HepG2 (cell line): ENCODE measurements at regions not wholly inside any gene's neighbourhood (a gene's known extent, or its start where the extent isn't known, plus 50 kb on each side); places are given as distances from the start of the nearest gene placed in this dataset.
A peak's percentile ranks its signal among the peaks of the same experiment; 100 is the strongest.

Experiments
- ATAC-seq: fragments of 200-7000 bp; cut with Tn5 transposase; 3 replicates; pipeline ENCODE4 v1.9.1; 2020; ENCODE audit warnings: mild to moderate bottlenecking, moderate library complexity
- BruUV-seq: library from RNA; stranded (reverse); fragments of 400-500 nt; replicated peaks from 2 replicates; lab custom pipeline; 2021; lab: Mats Ljungman, UMichigan
- CTCF ChIA-PET: fragments of 300-600 bp; formaldehyde crosslinking; extraction: SDS; loops from one replicate; lab custom pipeline; 2021; ENCODE audit warnings: low total read pairs, inconsistent platforms, low intra/inter-chr PET ratio; lab: Yijun Ruan, JAX
- POLR2A ChIA-PET: fragments of 350-600 bp; sonication (Branson Sonifier 250); formaldehyde crosslinking; loops from one replicate; lab custom pipeline; 2020; ENCODE audit warnings: antibody characterized with exemption, inconsistent platforms; lab: Yijun Ruan, JAX
- DNase-seq: peaks from one replicate; pipeline ENCODE4 v3.0.0-alpha.2; 2015; ENCODE audit warnings: low spot score
- FAIRE-seq: peaks from 3 replicates; lab custom pipeline; 2011; peaks lifted over from hg19 to GRCh38; lab: Jason Lieb, UNC
- H2AFZ ChIP-seq: one replicate; pipeline ENCODE4 v1.6.1; 2011; ENCODE audit warnings: low read length, inconsistent platforms
- H3K27ac ChIP-seq: fragments of 300-600 bp; 3 replicates; pipeline ENCODE4 v1.8.0; 2011; ENCODE audit warnings: mixed run types, mild to moderate bottlenecking, mixed read lengths, low read length, inconsistent platforms; ENCODE audit not compliant: insufficient read depth; ENCODE audit errors: extremely low read length
- H3K27me3 ChIP-seq, 2 experiments: fragments of 200-600 bp in 1 of 2; 2 replicates in 1 of 2; 3 replicates in 1 of 2; pipeline versions ENCODE4 v1.6.0 to v1.8.0; 2011; ENCODE audit warnings: low read length in 2 of 2, mild to moderate bottlenecking in 2 of 2, moderate library complexity in 2 of 2, inconsistent platforms in 1 of 2; ENCODE audit not compliant: insufficient read depth in 2 of 2, control insufficient read depth in 1 of 2
- H3K36me3 ChIP-seq, 2 experiments: fragments of 200-600 bp in 1 of 2; replicated peaks in 1 of 2; 2 replicates in 1 of 2; 3 replicates in 1 of 2; pipeline versions ENCODE4 v1.5.1 to v1.8.0; 2011; ENCODE audit warnings: low read length in 2 of 2, inconsistent platforms in 1 of 2; ENCODE audit not compliant: insufficient read depth in 2 of 2, control insufficient read depth in 1 of 2
- H3K4me1 ChIP-seq: 2 replicates; pipeline ENCODE4 v1.5.1; 2012; ENCODE audit warnings: low read length, inconsistent platforms; ENCODE audit not compliant: insufficient read depth
- H3K4me2 ChIP-seq: 2 replicates; pipeline ENCODE4 v1.6.0; 2011; ENCODE audit warnings: low read depth, low read length, inconsistent platforms
- H3K4me3 ChIP-seq, 3 experiments: fragments of 200-600 bp in 1 of 3; sonication (generic), shearing (Covaris generic) in 1 of 3; replicated peaks in 1 of 3; 2 replicates each; pipeline ENCODE4 v1.5.1; 2011 to 2016; ENCODE audit warnings: low read length in 3 of 3, inconsistent platforms in 2 of 3, low read depth in 2 of 3, mild to moderate bottlenecking in 2 of 3, control low read depth in 1 of 3, mixed read lengths in 1 of 3; ENCODE audit not compliant: insufficient read depth in 1 of 3
- H3K79me2 ChIP-seq: one replicate; pipeline ENCODE4 v1.6.1; 2011; ENCODE audit warnings: low read length, inconsistent platforms; ENCODE audit not compliant: insufficient read depth
- H3K9ac ChIP-seq: 2 replicates; pipeline ENCODE4 v1.6.0; 2011; ENCODE audit warnings: mild to moderate bottlenecking, low read depth, low read length, inconsistent platforms; ENCODE audit not compliant: insufficient read depth
- H3K9me3 ChIP-seq: 2 replicates; pipeline ENCODE4 v1.5.1; 2012; ENCODE audit warnings: mild to moderate bottlenecking, low read length
- H4K20me1 ChIP-seq: 2 replicates; pipeline ENCODE4 v1.6.0; 2011; ENCODE audit warnings: inconsistent platforms, mild to moderate bottlenecking, low read length, moderate library complexity; ENCODE audit not compliant: insufficient read depth
- FOXA1 ChIP-seq, 2 experiments: fragments of 450-650 bp in 1 of 2; sonication (generic) in 1 of 2; formaldehyde crosslinking in 1 of 2; IDR thresholded peaks; 2 replicates each; pipeline versions ENCODE4 v1.4.0 to v1.6.1; 2016 to 2020; ENCODE audit warnings: missing genetic modification reagents in 1 of 2
- LCORL ChIP-seq, 2 experiments: fragments of 450-650 bp in 1 of 2; sonication (generic) in 1 of 2; formaldehyde crosslinking in 1 of 2; IDR thresholded peaks; 2 replicates each; pipeline versions ENCODE4 v1.5.0 to v1.6.1; 2017 to 2020; ENCODE audit warnings: antibody characterized with exemption in 1 of 2, missing genetic modification reagents in 1 of 2
- PRMT3 ChIP-seq: sonication (generic); formaldehyde crosslinking; IDR thresholded peaks from 2 replicates; pipeline ENCODE4 v1.8.1; 2022; ENCODE audit warnings: low read depth, mild to moderate bottlenecking, moderate library complexity, missing genetic modification reagents, borderline replicate concordance
- RBFOX2 ChIP-seq: fragments of 200-400 bp; formaldehyde crosslinking; IDR thresholded peaks from 2 replicates; pipeline ENCODE4 v1.6.1; 2017; ENCODE audit warnings: low read depth, mild to moderate bottlenecking, low read length
- SALL1 ChIP-seq: sonication (generic); formaldehyde crosslinking; IDR thresholded peaks from 2 replicates; pipeline ENCODE4 v1.8.0; 2022; ENCODE audit warnings: mild to moderate bottlenecking, missing genetic modification reagents
- SMAD3 ChIP-seq: sonication (generic); formaldehyde crosslinking; IDR thresholded peaks from 2 replicates; pipeline ENCODE4 v1.4.0; 2020; ENCODE audit warnings: missing genetic modification reagents
- SMC3 ChIP-seq: IDR thresholded peaks from 2 replicates; pipeline ENCODE4 v1.6.1; 2011; ENCODE audit warnings: low read length, improper control_type of control experiment
- STAT5B ChIP-seq: sonication (generic); formaldehyde crosslinking; IDR thresholded peaks from 2 replicates; pipeline ENCODE4 v1.4.0; 2020; ENCODE audit warnings: missing genetic modification reagents
- TCF7 ChIP-seq: sonication (generic); IDR thresholded peaks from 2 replicates; pipeline ENCODE4 v1.6.1; 2016; ENCODE audit warnings: antibody characterized with exemption, low read depth
- ZNF549 ChIP-seq: sonication (generic); formaldehyde crosslinking; IDR thresholded peaks from 2 replicates; pipeline ENCODE4 v1.5.0; 2020; ENCODE audit warnings: missing genetic modification reagents
- ZNF570 ChIP-seq: sonication (generic); formaldehyde crosslinking; IDR thresholded peaks from 2 replicates; pipeline ENCODE4 v1.4.0; 2020; ENCODE audit warnings: mild to moderate bottlenecking, missing genetic modification reagents, borderline replicate concordance
- ZSCAN20 ChIP-seq: sonication (generic); formaldehyde crosslinking; IDR thresholded peaks from 2 replicates; pipeline ENCODE4 v1.4.0; 2020; ENCODE audit warnings: missing genetic modification reagents, mild to moderate bottlenecking, borderline replicate concordance
- WGBS: methylation state at CpG from one replicate; pipeline ENCODE4 v1.1.6; 2017; ENCODE audit warnings: low lambda C conversion rate; 5-methylcytosine and 5-hydroxymethylcytosine counted together
- in situ Hi-C: cut with HindIII; loops from 2 replicates; pipeline ENCODE4 v1.10.0; 2017; ENCODE audit warnings: low pct_unique_long_range_greater_than_20kb; ENCODE audit not compliant: extremely low pct_ligation_motif_present
- intact Hi-C: fragments of 100-400 bp; cut with micrococcal nuclease; formaldehyde crosslinking; loops from one replicate; pipeline ENCODE4 v1.10.0; 2022; ENCODE audit not compliant: unreplicated experiment

GRCh38 chr2:116718451-116718850, 1096.0 kb upstream of the DDX18 start:
- no peak for ATAC-seq

GRCh38 chr2:116719836-116720235, 1094.7 kb upstream of the DDX18 start:
- Histone ChIP-seq H3K4me1 (no peaks in the 10 kb centered on the region), H3K4me2 (no peak overlapping the region), H4K20me1 (no peaks in the 10 kb centered on the region), H3K36me3 (no peaks in the 10 kb centered on the region), H3K9ac (no peak overlapping the region), H3K27ac (no peak overlapping the region), H3K27me3 (no peaks in the 10 kb centered on the region), H2AFZ (no peak overlapping the region), H3K9me3 (peaks cover 91% of the 10 kb centered on the region), H3K4me3 (no peak overlapping the region), H3K79me2 (no peaks in the 10 kb centered on the region)
- DNase-seq = no peak
- WGBS = 5% methylated on average over 2 of the region's 2 CpGs
- no peak for TF ChIP-seq SMC3
- TF ChIP-seq SMAD3 (CRISPR knock-in tag) = no peak
- TF ChIP-seq LCORL (IDR thresholded peaks at IDR 0.05) = 0 out of 2 replicates have a peak, but pooled peaks have one; percentile 42
- no peak for TF ChIP-seq LCORL (CRISPR knock-in tag; IDR thresholded peaks at IDR 0.05)
- BruUV-seq = no TSS peak
- ATAC-seq = no peak
- in situ Hi-C loops (no loop called here), intact Hi-C loops (no loop called here)
- ChIA-PET CTCF (no interaction called here), POLR2A (no interaction called here)
- FAIRE-seq = no peak

More at GRCh38 chr2:116718451-116718850, 1096.0 kb upstream of the DDX18 start:
- Histone ChIP-seq H3K36me3 (no peaks in the 10 kb centered on the region), H3K4me2 (no peak overlapping the region), H4K20me1 (no peaks in the 10 kb centered on the region), H3K27me3 (no peaks in the 10 kb centered on the region), H3K27ac (no peak overlapping the region), H3K4me1 (no peaks in the 10 kb centered on the region), H3K9ac (no peak overlapping the region), H3K4me3 (no peak overlapping the region), H2AFZ (no peak overlapping the region), H3K79me2 (no peaks in the 10 kb centered on the region), H3K9me3 (peaks cover 78% of the 10 kb centered on the region)
- TF ChIP-seq TCF7 (no peak), ZNF570 (CRISPR knock-in tag) (no peak), RBFOX2 (no peak), FOXA1 (IDR thresholded peaks at IDR 0.05) (no peak), FOXA1 (CRISPR knock-in tag; IDR thresholded peaks at IDR 0.05) (no peak), PRMT3 (no peak), SALL1 (CRISPR knock-in tag) (no peak), STAT5B (CRISPR knock-in tag) (no peak), ZSCAN20 (CRISPR knock-in tag) (no peak), ZNF549 (CRISPR knock-in tag) (no peak)
- 4% methylated on average over 4 of the region's 4 CpGs for WGBS
- no TSS peak for BruUV-seq
- CTCF ChIA-PET = no interaction called here
- FAIRE-seq (no peak), DNase-seq (no peak)
- in situ Hi-C loops (no loop called here), intact Hi-C loops (no loop called here)
- POLR2A ChIA-PET = no interaction called here
